Uterus (tissue), 3 donors: ENCODE measurements at regions not wholly inside any gene's neighbourhood (a gene's known extent, or its start where the extent isn't known, plus 50 kb on each side); places are given as distances from the start of the nearest gene placed in this dataset.
"Not testable (repeated sequence)": the region's sequence is repeated elsewhere in the genome, so short reads cannot be mapped to it uniquely, and the experiment has no call there.

ENCODE experiments used
- DNase-seq, 2 donors: peaks; one replicate each; pipeline ENCODE4 v3.0.0-alpha.2; 2019 to 2020
- H3K27ac ChIP-seq, 2 donors: fragments of 200-600 bp; sonication (generic); 1 replicate in 1 of 2; 2 replicates in 1 of 2; pipeline ENCODE4 v1.5.1; 2016 to 2018
- H3K27me3 ChIP-seq, 2 donors: fragments of 200-600 bp; sonication (generic); one replicate each; pipeline ENCODE4 v1.5.1; 2018 to 2019; ENCODE audit warnings: control low read depth in 1 of 2
- H3K36me3 ChIP-seq, 2 donors: fragments of 200-600 bp; sonication (generic); one replicate each; pipeline ENCODE4 v1.5.1; 2019; ENCODE audit warnings: control low read depth in 1 of 2
- H3K4me1 ChIP-seq, 2 donors: fragments of 200-600 bp; sonication (generic); one replicate each; pipeline ENCODE4 v1.5.1; 2018 to 2019; ENCODE audit warnings: control low read depth in 1 of 2
- H3K4me3 ChIP-seq, 2 donors: fragments of 200-600 bp; sonication (generic); 1 replicate in 1 of 2; 2 replicates in 1 of 2; pipeline ENCODE4 v1.5.1; 2018 to 2019; ENCODE audit warnings: mild to moderate bottlenecking in 1 of 2
- H3K9me3 ChIP-seq, 2 donors: fragments of 200-600 bp; sonication (generic); one replicate each; pipeline ENCODE4 v1.5.1; 2019; ENCODE audit warnings: control low read depth in 1 of 2
- CTCF ChIP-seq, 4 experiments: fragments of 200-600 bp in 2 of 4; fragments of 450-650 bp in 2 of 4; sonication (generic) in 2 of 4; IDR thresholded peaks; one replicate each; pipeline ENCODE4 v1.5.1; 2016 to 2019; ENCODE audit warnings: antibody characterized with exemption in 4 of 4, mild to moderate bottlenecking in 2 of 4, moderate library complexity in 1 of 4
- POLR2A ChIP-seq, 2 donors: fragments of 450-650 bp; IDR thresholded peaks; one replicate each; pipeline ENCODE4 v1.6.1; 2016; ENCODE audit warnings: antibody characterized with exemption in 2 of 2, mild to moderate bottlenecking in 1 of 2, moderate library complexity in 1 of 2
- intact Hi-C: fragments of 100-400 bp; cut with DNase I; formaldehyde crosslinking; loops from one replicate; pipeline ENCODE4 v1.15.1; 2023; ENCODE audit warnings: low total_unique reads
- donor health status: DM: yes; HTN: yes; CAD: no.

- Histone ChIP-seq H3K4me1 (no peaks in the 10 kb centered on the region), H3K9me3 (no peaks in the 10 kb centered on the region), H3K27ac (no peak overlapping the region), H3K27me3 (no peaks in the 10 kb centered on the region), H3K36me3 (no peaks in the 10 kb centered on the region), H3K4me3 (no peak overlapping the region)
- intact Hi-C loops, result no loop called here
- TF ChIP-seq POLR2A (IDR thresholded peaks at IDR 0.05) (no peak), CTCF (IDR thresholded peaks at IDR 0.05) (no peak)
- DNase-seq, result no peak
These were observed 106.4 kb downstream of the TDRD15 start for GRCh38 chr2:21230140-21230539.

DNA sequence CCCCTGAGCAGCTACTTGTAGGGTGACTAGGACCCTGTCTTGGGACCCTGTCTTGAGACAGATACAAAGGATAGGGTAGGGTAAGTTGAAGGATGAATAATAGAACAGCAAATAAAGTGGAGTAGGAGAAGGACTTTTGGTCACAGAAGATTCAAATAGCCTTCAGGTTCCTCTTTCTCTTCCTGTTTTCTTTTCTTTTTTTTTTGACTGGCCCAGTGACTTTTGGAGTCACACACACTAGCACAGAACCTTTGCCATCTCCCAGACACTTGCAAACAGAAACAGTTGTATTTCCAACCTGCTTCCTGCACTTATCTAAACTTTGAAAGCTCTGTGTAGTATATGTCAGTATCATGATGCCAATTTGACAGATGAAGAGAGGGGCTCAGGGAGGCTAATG lies 108.2 kb downstream of the TDRD15 start:
- Histone ChIP-seq H3K9me3 (no peaks in the 10 kb centered on the region), H3K36me3 (no peaks in the 10 kb centered on the region), H3K27me3 (no peaks in the 10 kb centered on the region), H3K4me3 (no peak overlapping the region), H3K27ac (no peak overlapping the region), H3K4me1 (no peaks in the 10 kb centered on the region)
- intact Hi-C loops, result no loop called here
- no peak for DNase-seq
- TF ChIP-seq POLR2A (IDR thresholded peaks at IDR 0.05) (no peak), CTCF (IDR thresholded peaks at IDR 0.05) (no peak)

GRCh38 chr2:21233194-21233593 lies 109.4 kb downstream of the TDRD15 start:
- DNase-seq, result no peak
- no peak for TF ChIP-seq CTCF (IDR thresholded peaks at IDR 0.05)
- Histone ChIP-seq H3K4me3 (no peak overlapping the region), H3K9me3 (no peaks in the 10 kb centered on the region), H3K4me1 (no peaks in the 10 kb centered on the region), H3K27ac (no peak overlapping the region), H3K36me3 (no peaks in the 10 kb centered on the region), H3K27me3 (no peaks in the 10 kb centered on the region)
- intact Hi-C loops, result no loop called here

GRCh38 chr2:21234001-21234400 lies 110.2 kb downstream of the TDRD15 start:
- no peak for TF ChIP-seq CTCF (IDR thresholded peaks at IDR 0.05)
- no peak for TF ChIP-seq POLR2A (IDR thresholded peaks at IDR 0.05)
- intact Hi-C loops, result no loop called here
- no peak overlapping the region for H3K4me3 ChIP-seq
- no peaks in the 10 kb centered on the region for H3K4me1 ChIP-seq
- DNase-seq, result no peak
- no peaks in the 10 kb centered on the region for H3K27me3 ChIP-seq
- H3K36me3 ChIP-seq, result no peaks in the 10 kb centered on the region
- H3K9me3 ChIP-seq, result no peaks in the 10 kb centered on the region
- H3K27ac ChIP-seq, result no peak overlapping the region

GRCh38 chr2:21234464-21235120 lies 110.8 kb downstream of the TDRD15 start:
- intact Hi-C loops, result no loop called here
- DNase-seq, result no peak
- Histone ChIP-seq H3K4me1 (no peaks in the 10 kb centered on the region), H3K36me3 (no peaks in the 10 kb centered on the region), H3K9me3 (no peaks in the 10 kb centered on the region), H3K27ac (no peak overlapping the region), H3K4me3 (no peak overlapping the region), H3K27me3 (no peaks in the 10 kb centered on the region)
- TF ChIP-seq POLR2A (IDR thresholded peaks at IDR 0.05), result no peak
- TF ChIP-seq CTCF (IDR thresholded peaks at IDR 0.05), result no peak

- H3K9me3 ChIP-seq, H3K4me3 ChIP-seq, intact Hi-C loops, H3K27me3 ChIP-seq, H3K36me3 ChIP-seq, H3K4me1 ChIP-seq, DNase-seq, H3K27ac ChIP-seq: not testable (repeated sequence)
These were observed 116.0 kb downstream of the TDRD15 start for GRCh38 chr2:21239749-21240148.
